ENCODE measurements at regions not wholly inside any gene's neighbourhood (a gene's known extent, or its start where the extent isn't known, plus 50 kb on each side); places are given as distances from the start of the nearest gene placed in this dataset.

- no peaks in the 10 kb centered on the region for H3K9me3 ChIP-seq (ENCODE audit: low read depth)
- H3K4me2 ChIP-seq, result no peak overlapping the region
- H3K4me3 ChIP-seq, result no peak overlapping the region
- H2AFZ ChIP-seq, result no peak overlapping the region
- WGBS (ENCODE audit: low lambda C conversion rate, missing lambda C conversion rate), result 69% methylated on average over 2 of the region's 2 CpGs
- no peaks in the 10 kb centered on the region for H3K36me3 ChIP-seq (replicated peaks; ENCODE audit: insufficient read depth, low read depth)
- no peaks in the 10 kb centered on the region for H3K9me2 ChIP-seq (replicated peaks; ENCODE audit: insufficient read depth)
- no peak overlapping the region for H3K27ac ChIP-seq
- H4K20me1 ChIP-seq (ENCODE audit: insufficient read depth, poor library complexity, severe bottlenecking), result no peaks in the 10 kb centered on the region
- H3K4me1 ChIP-seq (ENCODE audit: insufficient read depth), result peaks cover 8% of the 10 kb centered on the region
- DNase-seq (ENCODE audit: low spot score), result no peak
- no peaks in the 10 kb centered on the region for H3K27me3 ChIP-seq
- TF ChIP-seq EZH2phosphoT487 (IDR thresholded peaks at IDR 0.05; ENCODE audit: low read depth, severe bottlenecking, unreplicated experiment), result no peak
- no peak for TF ChIP-seq CTCF (IDR thresholded peaks at IDR 0.05; ENCODE audit: poor library complexity)
- no peak for TF ChIP-seq EZH2 (IDR thresholded peaks at IDR 0.05; ENCODE audit: borderline replicate concordance)
- no peaks in the 10 kb centered on the region for H3K79me2 ChIP-seq
Measured at GRCh38 chr4:71239365-71239764, 99.5 kb upstream of the SLC4A4 start.

GRCh38 chr4:71240094-71240493, 98.7 kb upstream of the SLC4A4 start:
- Histone ChIP-seq H3K27me3 (no peaks in the 10 kb centered on the region), H4K20me1 (ENCODE audit: insufficient read depth, poor library complexity, severe bottlenecking) (no peaks in the 10 kb centered on the region), H3K79me2 (no peaks in the 10 kb centered on the region), H3K36me3 (replicated peaks; ENCODE audit: insufficient read depth, low read depth) (no peaks in the 10 kb centered on the region), H3K9me2 (replicated peaks; ENCODE audit: insufficient read depth) (no peaks in the 10 kb centered on the region), H3K4me1 (ENCODE audit: insufficient read depth) (peaks cover 8% of the 10 kb centered on the region), H3K4me2 (no peak overlapping the region), H2AFZ (no peak overlapping the region), H3K4me3 (no peak overlapping the region), H3K9me3 (ENCODE audit: low read depth) (no peaks in the 10 kb centered on the region), H3K27ac (no peak overlapping the region)
- 97% methylated on average over 1 of the region's 1 CpG for WGBS (ENCODE audit: low lambda C conversion rate, missing lambda C conversion rate)
- DNase-seq (ENCODE audit: low spot score), result peak; percentile 19
- no peak for TF ChIP-seq EZH2phosphoT487 (IDR thresholded peaks at IDR 0.05; ENCODE audit: low read depth, severe bottlenecking, unreplicated experiment)
- TF ChIP-seq EZH2 (IDR thresholded peaks at IDR 0.05; ENCODE audit: borderline replicate concordance), result no peak
- TF ChIP-seq CTCF (IDR thresholded peaks at IDR 0.05; ENCODE audit: poor library complexity), result no peak

GRCh38 chr4:71241501-71242288, 97.1 kb upstream of the SLC4A4 start:
- DNase-seq (ENCODE audit: low spot score), result peak; percentile 15
- H3K9me3 ChIP-seq (ENCODE audit: low read depth), result no peaks in the 10 kb centered on the region
- 52% methylated on average over 8 of the region's 8 CpGs for WGBS (ENCODE audit: low lambda C conversion rate, missing lambda C conversion rate)
- TF ChIP-seq EZH2phosphoT487 (IDR thresholded peaks at IDR 0.05; ENCODE audit: low read depth, severe bottlenecking, unreplicated experiment) (no peak), CTCF (IDR thresholded peaks at IDR 0.05; ENCODE audit: poor library complexity) (no peak), EZH2 (IDR thresholded peaks at IDR 0.05; ENCODE audit: borderline replicate concordance) (no peak)
- peak overlapping the region; percentile 26 for H2AFZ ChIP-seq
- H3K36me3 ChIP-seq (replicated peaks; ENCODE audit: insufficient read depth, low read depth), result no peaks in the 10 kb centered on the region
- H3K9me2 ChIP-seq (replicated peaks; ENCODE audit: insufficient read depth), result no peaks in the 10 kb centered on the region
- H3K79me2 ChIP-seq, result no peaks in the 10 kb centered on the region
- peaks cover 8% of the 10 kb centered on the region for H3K4me1 ChIP-seq (ENCODE audit: insufficient read depth)
- H3K4me3 ChIP-seq, result no peak overlapping the region
- no peak overlapping the region for H3K27ac ChIP-seq
- H3K27me3 ChIP-seq, result no peaks in the 10 kb centered on the region
- H4K20me1 ChIP-seq (ENCODE audit: insufficient read depth, poor library complexity, severe bottlenecking), result no peaks in the 10 kb centered on the region
- H3K4me2 ChIP-seq, result peak overlapping the region; percentile 45
